ENCODE measurements at regions not wholly inside any gene's neighbourhood (a gene's known extent, or its start where the extent isn't known, plus 50 kb on each side); places are given as distances from the start of the nearest gene placed in this dataset.
"Not testable (repeated sequence)": the region's sequence is repeated elsewhere in the genome, so short reads cannot be mapped to it uniquely, and the experiment has no call there.

GRCh38 chr7:149628361-149629149, 130.9 kb upstream of the ZNF746 start:
- DNase-seq: not testable (repeated sequence)

- no peak for DNase-seq
These were observed 130.3 kb upstream of the ZNF746 start for GRCh38 chr7:149627911-149628310.

- no peak for DNase-seq
These were observed 129.4 kb upstream of the ZNF746 start for GRCh38 chr7:149626972-149627371.

- no peak for DNase-seq
These were observed 128.4 kb upstream of the ZNF746 start for GRCh38 chr7:149625947-149626392.

- DNase-seq: peak; percentile 60
These were observed 127.8 kb upstream of the ZNF746 start for GRCh38 chr7:149625340-149625946.

- peak; percentile 88 for DNase-seq
These were observed 127.1 kb upstream of the ZNF746 start for GRCh38 chr7:149624419-149625339.

GRCh38 chr7:149624006-149624405, 126.4 kb upstream of the ZNF746 start:
- no peak for DNase-seq

- DNase-seq: not testable (repeated sequence)
These were observed 125.8 kb upstream of the ZNF746 start for GRCh38 chr7:149623262-149623997.

- DNase-seq: no peak
These were observed 125.0 kb upstream of the ZNF746 start for GRCh38 chr7:149622444-149623210.

GRCh38 chr7:149621776-149622175, 124.2 kb upstream of the ZNF746 start:
- DNase-seq: no peak

- no peak for DNase-seq
These were observed 123.4 kb upstream of the ZNF746 start for GRCh38 chr7:149620961-149621360.

GRCh38 chr7:149616898-149617297, 119.3 kb upstream of the ZNF746 start:
- DNase-seq: no peak

GRCh38 chr7:149615690-149616270, 118.2 kb upstream of the ZNF746 start:
- DNase-seq: no peak

- no peak for DNase-seq
These were observed 112.9 kb upstream of the ZNF746 start for GRCh38 chr7:149610441-149611011.

GRCh38 chr7:149608168-149608567, 110.6 kb upstream of the ZNF746 start:
- DNase-seq: no peak

- no peak for DNase-seq
These were observed 110.1 kb upstream of the ZNF746 start for GRCh38 chr7:149607683-149608082.

GRCh38 chr7:149606826-149607225, 109.2 kb upstream of the ZNF746 start:
- no peak for DNase-seq

- DNase-seq: no peak
These were observed 108.1 kb upstream of the ZNF746 start for GRCh38 chr7:149605696-149606095.

GRCh38 chr7:149604521-149604920, 106.9 kb upstream of the ZNF746 start:
- no peak for DNase-seq

- DNase-seq: not testable (repeated sequence)
These were observed 103.2 kb upstream of the ZNF746 start for GRCh38 chr7:149600669-149601330.

Data from NCI-H526 treated with DMSO at 0.1 percent for 48 hours (cell line).